ENCODE measurements at regions not wholly inside any gene's neighbourhood (a gene's known extent, or its start where the extent isn't known, plus 50 kb on each side); places are given as distances from the start of the nearest gene placed in this dataset.
"Not testable (repeated sequence)": the region's sequence is repeated elsewhere in the genome, so short reads cannot be mapped to it uniquely, and the experiment has no call there.

DNA sequence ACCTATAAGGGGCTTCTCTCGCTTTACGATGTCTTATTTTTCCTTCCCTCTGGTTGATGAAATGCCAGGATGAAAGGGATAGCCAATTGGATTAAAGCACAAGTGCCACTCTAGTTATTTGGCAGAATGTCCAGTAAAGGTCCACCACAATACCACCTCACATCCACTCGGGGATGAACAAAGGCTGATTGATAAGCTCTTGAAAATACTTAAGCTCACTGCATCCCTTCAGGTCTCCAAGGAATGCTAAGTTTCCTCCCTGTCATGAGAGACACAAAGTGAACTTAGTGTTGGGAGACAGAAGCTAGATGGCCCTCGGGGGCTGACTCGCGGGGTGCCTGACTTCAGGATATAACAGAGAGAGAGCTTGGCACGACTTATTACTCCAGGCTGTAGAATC lies 185.9 kb upstream of the ZNF644 start:
- DNase-seq (ENCODE audit: low read depth, low spot score) = not testable (repeated sequence)

GRCh38 chr1:91204150-91204549 lies 182.3 kb upstream of the ZNF644 start:
- DNase-seq (ENCODE audit: low read depth, low spot score) = not testable (repeated sequence)

DNA sequence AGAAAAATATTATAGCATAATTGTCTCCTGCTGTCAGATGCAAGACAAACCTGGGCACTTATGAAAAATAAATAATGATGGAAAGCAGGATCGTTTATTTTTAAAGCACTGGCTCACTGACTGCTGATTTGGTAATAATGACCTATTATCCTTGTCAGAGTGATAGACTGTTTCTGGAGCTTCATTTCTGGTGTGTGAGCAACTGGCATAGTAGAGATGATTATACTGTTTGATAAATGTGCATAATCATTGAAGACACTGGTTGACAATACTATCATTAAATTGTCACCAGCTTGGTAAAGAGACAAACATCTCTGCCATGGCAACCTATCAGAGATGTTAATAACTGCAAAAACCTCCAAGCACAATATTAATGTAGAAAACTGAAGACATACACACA lies 179.9 kb upstream of the ZNF644 start:
- DNase-seq (ENCODE audit: low read depth, low spot score) = no peak

- no peak for DNase-seq (ENCODE audit: low read depth, low spot score)
Observed at GRCh38 chr1:91201176-91201575, 179.3 kb upstream of the ZNF644 start.

- no peak for DNase-seq (ENCODE audit: low read depth, low spot score)
Observed at GRCh38 chr1:91200675-91201074, 178.8 kb upstream of the ZNF644 start.

- no peak for DNase-seq (ENCODE audit: low read depth, low spot score)
Observed at GRCh38 chr1:91199988-91200387, 178.2 kb upstream of the ZNF644 start.

DNA sequence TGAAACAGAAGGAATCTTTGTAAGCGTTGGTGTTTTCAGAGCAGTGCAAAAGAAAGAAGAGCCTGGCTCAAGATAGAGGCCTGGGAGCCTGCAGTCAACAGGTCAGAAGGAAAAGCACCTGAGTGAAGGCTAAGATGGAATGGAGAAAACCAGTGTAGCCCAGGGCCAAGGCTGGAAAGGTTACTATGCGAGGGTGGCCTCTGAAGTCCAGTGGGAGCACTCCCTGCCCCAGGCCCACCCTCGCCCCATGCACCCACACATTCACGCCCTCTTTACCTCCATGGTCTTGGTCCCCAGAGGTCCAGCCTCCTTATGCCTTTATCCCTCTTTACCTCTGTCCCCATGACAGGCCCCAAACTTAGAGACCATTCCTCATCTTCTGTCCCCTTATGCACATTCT lies 169.2 kb upstream of the ZNF644 start:
- DNase-seq (ENCODE audit: low read depth, low spot score) = no peak

DNA sequence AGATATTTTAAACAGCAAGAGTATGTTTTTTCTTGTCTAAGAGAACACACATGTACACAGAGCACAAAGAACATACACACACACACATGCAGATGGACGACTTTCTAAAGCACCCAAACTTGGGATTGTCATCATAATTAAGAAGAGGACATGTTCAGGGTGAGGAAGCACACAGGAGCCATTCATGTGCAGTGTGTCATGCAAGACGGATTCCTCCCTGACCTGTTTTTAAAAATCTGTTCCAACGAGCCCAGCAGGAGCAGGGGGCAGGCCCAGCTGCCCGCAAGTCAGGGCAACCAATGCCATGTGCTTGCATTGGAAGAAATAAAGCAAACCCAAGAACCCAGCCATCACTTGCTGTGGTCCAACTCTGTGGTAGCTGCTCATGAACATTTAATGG lies 167.3 kb upstream of the ZNF644 start:
- DNase-seq (ENCODE audit: low read depth, low spot score) = no peak

DNA sequence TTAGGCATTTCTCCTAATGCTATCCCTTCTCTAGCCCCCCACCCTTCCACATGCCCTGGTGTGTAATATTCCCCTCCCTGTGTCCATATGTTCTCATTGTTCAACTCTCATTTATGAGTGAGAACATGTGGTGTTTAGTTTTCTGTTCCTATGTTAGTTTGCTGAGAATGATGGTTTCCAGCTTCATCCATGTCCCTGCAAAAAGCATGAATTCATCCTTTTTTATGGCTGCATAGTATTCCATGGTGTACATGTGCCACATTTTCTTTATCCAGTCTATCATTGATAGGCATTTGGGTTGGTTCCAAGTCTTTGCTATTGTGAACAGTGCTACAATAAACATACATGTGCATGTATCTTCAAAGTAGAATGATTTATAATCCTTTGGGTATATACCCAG lies 161.0 kb upstream of the ZNF644 start:
- not testable (repeated sequence) for DNase-seq (ENCODE audit: low read depth, low spot score)

DNA sequence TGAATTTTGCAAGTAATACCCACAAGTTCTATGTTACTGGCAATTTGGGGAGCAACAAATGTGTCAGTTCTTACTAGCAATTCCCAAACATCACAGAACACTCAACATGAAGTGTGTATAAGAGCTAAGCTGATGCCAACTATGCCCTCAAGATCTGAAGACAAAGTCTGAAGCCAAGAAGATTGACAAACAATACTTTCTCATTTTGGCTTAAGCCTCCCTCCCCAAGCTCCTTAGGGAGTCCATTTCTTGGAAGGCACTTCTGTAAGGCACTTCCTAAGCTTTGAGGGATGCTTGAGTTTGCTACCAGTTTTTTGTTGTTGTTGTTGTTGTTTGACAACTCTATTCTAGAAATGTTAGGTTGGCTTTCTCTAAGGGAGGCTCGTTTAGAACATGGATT lies 154.4 kb upstream of the ZNF644 start:
- DNase-seq (ENCODE audit: low read depth, low spot score) = no peak

DNA sequence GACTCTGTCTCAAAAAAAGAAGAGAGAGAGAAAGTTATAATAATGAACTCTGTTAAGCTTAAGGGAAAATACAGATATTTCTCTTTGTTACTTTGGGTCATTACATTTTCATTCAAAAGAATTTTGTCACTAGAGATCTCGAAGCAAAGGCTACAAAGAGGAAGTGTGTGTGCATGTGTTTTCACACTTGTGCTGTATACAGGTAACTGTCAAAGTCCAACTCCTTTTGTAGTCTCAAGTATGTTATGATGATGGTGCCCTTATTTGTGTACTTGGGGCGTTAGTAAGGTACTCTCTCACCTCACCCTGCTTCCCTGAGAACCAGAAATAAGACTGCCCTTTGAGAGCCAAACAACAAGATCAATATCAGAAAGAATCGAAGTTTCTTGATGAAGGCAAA lies 152.9 kb upstream of the ZNF644 start:
- no peak for DNase-seq (ENCODE audit: low read depth, low spot score)

GRCh38 chr1:91173346-91173890 lies 151.6 kb upstream of the ZNF644 start:
- no peak for DNase-seq (ENCODE audit: low read depth, low spot score)

GRCh38 chr1:91172541-91172940 lies 150.7 kb upstream of the ZNF644 start:
- DNase-seq (ENCODE audit: low read depth, low spot score) = no peak

DNA sequence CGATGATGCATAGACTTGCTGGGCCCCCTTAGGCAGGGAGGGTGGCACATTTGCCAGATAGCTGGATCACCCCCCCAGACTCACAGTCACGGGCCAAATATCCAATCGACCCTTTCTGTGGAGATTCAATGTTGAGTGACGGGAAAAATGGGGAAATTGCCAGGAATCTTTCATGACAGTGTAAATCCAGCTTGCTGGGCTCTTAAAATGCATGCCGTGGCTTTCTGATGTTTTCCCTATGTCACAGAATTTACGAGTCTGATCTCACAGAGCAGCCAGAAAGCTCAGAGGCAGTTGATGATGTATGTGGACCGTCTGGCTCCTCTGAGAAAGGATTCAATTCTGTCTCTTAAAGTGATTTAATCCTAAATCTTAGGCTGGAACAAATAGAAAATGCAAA lies 150.1 kb upstream of the ZNF644 start:
- DNase-seq (ENCODE audit: low read depth, low spot score) = no peak

- no peak for DNase-seq (ENCODE audit: low read depth, low spot score)
Observed at GRCh38 chr1:91170571-91170970, 148.7 kb upstream of the ZNF644 start.

- no peak for DNase-seq (ENCODE audit: low read depth, low spot score)
Observed at GRCh38 chr1:91166106-91166712, 144.4 kb upstream of the ZNF644 start.

- peak; percentile 29 for DNase-seq (ENCODE audit: low read depth, low spot score)
Observed at GRCh38 chr1:91165033-91165654, 143.3 kb upstream of the ZNF644 start.

GRCh38 chr1:91162613-91163012 lies 140.8 kb upstream of the ZNF644 start:
- DNase-seq (ENCODE audit: low read depth, low spot score) = no peak

DNA sequence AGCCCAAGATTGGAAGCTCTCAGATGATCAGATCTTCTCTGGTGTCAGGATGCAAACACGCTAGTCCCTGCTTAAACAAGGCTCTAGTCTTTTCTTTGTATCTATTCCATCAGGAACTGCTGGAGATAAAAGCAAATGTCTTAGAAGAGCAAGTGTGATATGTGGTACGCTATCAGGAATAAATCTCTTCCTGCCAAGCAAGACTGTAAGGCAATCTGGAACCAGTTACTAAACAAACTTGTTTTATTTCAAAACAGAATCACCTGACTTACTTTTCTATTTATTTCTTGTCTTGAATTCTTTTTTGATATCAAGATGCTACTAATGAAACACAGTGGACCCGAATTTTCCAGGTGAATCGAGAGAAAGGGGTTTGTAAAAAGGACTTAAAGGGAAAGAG lies 139.9 kb upstream of the ZNF644 start:
- no peak for DNase-seq (ENCODE audit: low read depth, low spot score)

DNA sequence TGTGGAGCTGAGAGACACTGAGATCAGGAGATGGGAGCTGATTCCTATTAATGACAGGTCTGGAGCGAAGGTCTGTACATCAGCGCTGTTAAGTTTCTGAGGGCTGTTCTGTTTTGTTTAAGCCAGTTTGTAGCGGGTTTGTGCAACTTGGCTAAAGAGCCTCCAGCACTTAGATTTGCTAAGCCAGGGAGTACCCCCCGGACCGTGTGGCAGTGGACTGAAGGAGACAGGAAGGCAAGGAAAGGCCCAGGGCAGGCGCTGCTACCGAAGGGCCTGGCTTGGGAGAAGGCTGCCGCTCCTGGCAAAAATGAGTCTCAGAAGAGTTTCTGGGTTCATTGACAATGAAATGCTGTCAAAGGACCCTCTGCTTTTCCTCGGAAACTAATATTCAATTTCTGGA lies 139.3 kb upstream of the ZNF644 start:
- no peak for DNase-seq (ENCODE audit: low read depth, low spot score)

GRCh38 chr1:91160363-91161075 lies 138.7 kb upstream of the ZNF644 start:
- DNase-seq (ENCODE audit: low read depth, low spot score) = no peak

GRCh38 chr1:91153341-91153740 lies 131.5 kb upstream of the ZNF644 start:
- DNase-seq (ENCODE audit: low read depth, low spot score) = no peak

GRCh38 chr1:91152331-91152730 lies 130.5 kb upstream of the ZNF644 start:
- DNase-seq (ENCODE audit: low read depth, low spot score) = no peak
